Esophagus squamous epithelium (tissue), 4 donors: ENCODE measurements at regions not wholly inside any gene's neighbourhood (a gene's known extent, or its start where the extent isn't known, plus 50 kb on each side); places are given as distances from the start of the nearest gene placed in this dataset.

Experiments
- POLR2A ChIP-seq, 4 donors: fragments of 450-650 bp; IDR thresholded peaks; one replicate each; pipeline ENCODE4 v1.6.1; 2017; ENCODE audit warnings: antibody characterized with exemption in 4 of 4, mild to moderate bottlenecking in 4 of 4, moderate library complexity in 3 of 4
- TF ChIP-seq, protein P1 (sequence below), 6 experiments: fragments of 450-650 bp in 4 of 6; fragments of 200-600 bp in 2 of 6; sonication (generic) in 2 of 6; IDR thresholded peaks; one replicate each; pipeline ENCODE4 v1.5.1; 2016 to 2019; ENCODE audit warnings: antibody characterized with exemption in 6 of 6, mild to moderate bottlenecking in 4 of 6, moderate library complexity in 4 of 6

DNA sequence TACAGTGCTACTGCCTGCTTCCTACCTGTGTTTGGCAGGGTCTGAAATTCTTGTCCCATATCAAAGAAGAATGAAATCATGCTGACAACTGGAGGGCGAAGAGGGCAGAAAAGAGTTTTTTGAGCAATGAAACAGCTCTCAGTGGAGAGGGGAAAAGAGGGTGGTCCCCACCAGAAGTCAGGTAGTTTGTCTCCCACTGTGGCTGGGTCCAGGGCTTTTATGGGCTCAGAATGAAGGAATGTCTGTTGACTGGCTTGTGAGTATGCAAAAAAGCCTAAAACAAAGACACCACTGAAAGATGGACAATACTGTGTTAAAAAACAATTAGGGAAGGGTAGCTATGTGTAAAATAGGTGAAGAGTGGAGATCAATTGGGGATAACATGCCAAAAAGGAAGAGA lies 115.0 kb downstream of the ADAM29 start:
- TF ChIP-seq, protein P1, sequence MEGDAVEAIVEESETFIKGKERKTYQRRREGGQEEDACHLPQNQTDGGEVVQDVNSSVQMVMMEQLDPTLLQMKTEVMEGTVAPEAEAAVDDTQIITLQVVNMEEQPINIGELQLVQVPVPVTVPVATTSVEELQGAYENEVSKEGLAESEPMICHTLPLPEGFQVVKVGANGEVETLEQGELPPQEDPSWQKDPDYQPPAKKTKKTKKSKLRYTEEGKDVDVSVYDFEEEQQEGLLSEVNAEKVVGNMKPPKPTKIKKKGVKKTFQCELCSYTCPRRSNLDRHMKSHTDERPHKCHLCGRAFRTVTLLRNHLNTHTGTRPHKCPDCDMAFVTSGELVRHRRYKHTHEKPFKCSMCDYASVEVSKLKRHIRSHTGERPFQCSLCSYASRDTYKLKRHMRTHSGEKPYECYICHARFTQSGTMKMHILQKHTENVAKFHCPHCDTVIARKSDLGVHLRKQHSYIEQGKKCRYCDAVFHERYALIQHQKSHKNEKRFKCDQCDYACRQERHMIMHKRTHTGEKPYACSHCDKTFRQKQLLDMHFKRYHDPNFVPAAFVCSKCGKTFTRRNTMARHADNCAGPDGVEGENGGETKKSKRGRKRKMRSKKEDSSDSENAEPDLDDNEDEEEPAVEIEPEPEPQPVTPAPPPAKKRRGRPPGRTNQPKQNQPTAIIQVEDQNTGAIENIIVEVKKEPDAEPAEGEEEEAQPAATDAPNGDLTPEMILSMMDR (IDR thresholded peaks at IDR 0.05), result no peak
- no peak for TF ChIP-seq POLR2A (IDR thresholded peaks at IDR 0.05)
